Fibroblast of upper back skin (primary cell): ENCODE measurements at regions not wholly inside any gene's neighbourhood (a gene's known extent, or its start where the extent isn't known, plus 50 kb on each side); places are given as distances from the start of the nearest gene placed in this dataset.
"Not testable (repeated sequence)": the region's sequence is repeated elsewhere in the genome, so short reads cannot be mapped to it uniquely, and the experiment has no call there.

Experiments
- DNase-seq: peaks from one replicate; pipeline ENCODE4 v3.0.0-alpha.2; 2013

- no peak for DNase-seq
Observed at GRCh38 chr4:73348185-73348584, 55.9 kb upstream of the ALB start.

- DNase-seq, result no peak
Observed at GRCh38 chr4:73347497-73347896, 56.6 kb upstream of the ALB start.

DNA sequence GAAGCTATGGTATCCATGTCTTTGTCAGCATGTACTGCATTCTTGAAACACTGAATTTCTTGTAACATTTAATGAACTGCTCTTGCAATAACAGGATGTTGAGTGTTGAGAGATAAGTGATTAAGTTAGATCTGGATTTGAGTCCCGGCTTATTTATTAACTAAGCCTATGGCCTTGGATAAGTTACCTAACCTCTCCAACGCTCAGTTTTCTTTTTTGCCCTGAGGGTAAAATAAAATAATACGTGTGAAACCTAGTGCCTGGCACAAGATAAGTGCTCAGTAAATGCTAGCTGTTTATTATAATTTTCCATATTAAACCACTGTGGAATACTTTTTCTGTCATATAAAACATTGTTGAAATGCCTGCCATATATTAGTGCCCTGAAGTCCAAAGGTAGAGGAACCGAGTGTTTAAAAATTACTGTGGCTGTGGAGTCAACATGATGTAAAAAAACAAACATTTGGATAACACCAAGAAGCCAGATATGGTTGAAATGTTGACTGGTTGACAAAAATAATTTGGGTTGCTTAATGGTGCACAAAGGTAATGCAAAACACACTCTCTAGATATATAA, 58.6 kb upstream of the ALB start:
- DNase-seq, result no peak

DNA sequence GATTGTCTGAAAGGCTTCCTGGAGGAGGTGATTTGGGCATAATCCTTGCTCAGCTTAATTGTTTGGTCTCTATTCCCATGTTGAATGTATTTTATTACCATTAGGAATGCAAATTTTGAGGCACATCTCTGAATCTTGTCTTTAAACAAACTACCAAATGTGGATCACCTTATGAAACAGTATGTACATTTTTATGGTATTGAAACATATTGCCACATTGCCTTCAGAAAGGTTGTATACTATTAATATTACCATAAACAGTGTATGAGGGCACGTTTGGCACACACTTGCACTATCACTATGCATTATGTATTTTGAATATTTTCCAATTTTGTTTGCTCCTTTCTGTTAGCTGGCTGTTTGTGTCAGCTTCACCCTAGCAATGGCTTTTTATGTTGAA, 60.0 kb upstream of the ALB start:
- no peak for DNase-seq

DNA sequence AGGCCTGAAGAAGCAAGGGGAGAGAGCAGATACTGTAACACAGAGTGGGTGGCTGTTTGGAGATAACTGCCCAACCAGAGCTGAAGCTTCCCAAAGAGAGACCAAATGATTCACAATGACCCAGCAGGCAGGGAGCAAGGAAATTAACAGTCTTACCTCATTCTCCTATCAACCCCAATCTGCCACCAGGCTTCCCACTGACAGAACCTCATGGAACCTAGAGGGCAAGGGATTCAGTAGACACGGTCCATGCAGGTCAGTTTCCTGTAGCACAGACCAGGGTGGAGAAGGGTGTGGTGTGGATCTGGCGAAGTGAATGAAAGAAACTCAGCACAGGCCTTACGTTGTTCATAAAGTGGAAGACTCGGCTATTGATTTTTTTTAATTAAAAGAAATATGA, 60.7 kb upstream of the ALB start:
- DNase-seq, result no peak

- peak; percentile 53 for DNase-seq
Observed at GRCh38 chr4:73341454-73341853, 62.6 kb upstream of the ALB start.

GRCh38 chr4:73340917-73341316, 63.2 kb upstream of the ALB start:
- DNase-seq, result peak; percentile 22

DNA sequence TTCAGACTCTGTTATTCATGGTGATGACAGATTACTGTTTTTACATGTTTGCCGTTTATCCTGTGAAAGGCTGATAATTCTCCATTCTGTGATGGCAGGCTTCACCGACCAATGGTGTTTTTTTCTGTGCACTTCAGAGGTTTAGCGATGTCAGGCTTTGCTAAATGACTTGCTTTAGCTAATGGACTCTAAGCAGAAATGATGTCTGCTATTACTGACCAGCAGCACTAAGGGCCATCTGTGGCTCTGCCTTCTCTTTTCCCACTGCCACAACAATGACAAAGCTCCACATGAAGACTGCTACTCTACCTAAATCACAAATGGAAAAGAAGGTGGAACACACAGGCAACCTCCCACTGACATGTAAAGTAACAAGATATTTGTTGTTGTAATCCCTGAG, 68.4 kb upstream of the ALB start:
- no peak for DNase-seq

DNA sequence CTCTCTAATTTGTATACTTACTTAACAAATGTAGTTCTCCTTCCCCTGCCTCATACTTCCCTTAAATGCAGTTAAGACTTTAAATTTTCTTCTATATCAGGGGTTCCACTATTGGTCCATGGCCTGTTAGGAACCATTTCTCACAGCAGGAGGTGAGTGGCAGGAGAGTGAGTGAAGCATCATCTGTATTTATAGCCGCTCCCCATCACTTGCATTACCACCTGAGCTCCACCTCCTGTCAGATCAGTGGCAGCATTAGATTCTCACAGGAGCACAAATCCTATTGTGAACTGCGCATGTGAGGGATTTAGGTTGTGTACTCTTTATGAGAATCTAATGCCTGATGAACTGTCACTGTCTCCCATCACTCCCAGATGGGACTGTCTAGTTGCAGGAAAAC, 72.1 kb upstream of the ALB start:
- DNase-seq, result not testable (repeated sequence)

GRCh38 chr4:73329300-73329699, 70.7 kb upstream of the ANKRD17 start:
- DNase-seq, result no peak

DNA sequence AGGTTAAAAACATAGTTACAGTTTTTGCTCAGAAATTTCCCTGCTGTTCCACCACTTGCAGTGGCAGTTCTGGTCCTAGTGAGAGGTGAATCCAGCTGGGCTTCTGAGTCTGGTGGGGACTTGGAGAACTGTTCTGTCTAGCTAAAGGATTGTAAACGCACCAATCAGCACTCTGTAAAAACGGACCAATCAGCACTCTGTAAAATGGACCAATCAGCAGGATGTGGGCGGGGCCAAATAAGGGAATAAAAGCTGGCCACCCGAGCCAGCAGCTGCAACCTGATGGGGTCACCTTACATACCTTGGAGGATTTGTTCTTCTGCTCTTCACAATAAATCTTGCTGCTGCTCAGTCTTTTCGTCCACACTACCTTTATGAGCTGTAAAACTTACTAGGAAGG, 67.2 kb upstream of the ANKRD17 start:
- not testable (repeated sequence) for DNase-seq

DNA sequence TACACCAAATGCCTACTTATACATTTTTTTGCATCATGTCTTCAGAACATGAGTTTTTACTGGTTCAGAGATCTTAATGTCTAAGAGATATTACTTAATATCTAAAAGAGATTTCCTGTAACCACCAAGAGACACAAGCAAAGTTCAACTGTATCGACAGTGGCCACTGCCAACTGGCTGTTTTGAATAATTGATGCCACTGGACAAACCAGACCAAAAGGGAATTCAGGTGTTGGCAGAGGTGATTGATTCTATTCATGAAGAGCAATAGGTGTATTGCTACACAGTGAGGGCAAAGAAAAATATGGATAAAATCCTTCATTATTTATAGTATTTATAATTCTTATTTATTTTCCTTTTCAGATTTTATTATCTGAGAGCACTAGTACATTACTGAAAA, 58.5 kb upstream of the ANKRD17 start:
- no peak for DNase-seq

- DNase-seq, result peak; percentile 81
Observed at GRCh38 chr4:73315091-73315490, 56.5 kb upstream of the ANKRD17 start.

GRCh38 chr4:73312967-73313366, 54.4 kb upstream of the ANKRD17 start:
- DNase-seq, result no peak

- peak; percentile 40 for DNase-seq
Observed at GRCh38 chr4:73311428-73311827, 52.8 kb upstream of the ANKRD17 start.

DNA sequence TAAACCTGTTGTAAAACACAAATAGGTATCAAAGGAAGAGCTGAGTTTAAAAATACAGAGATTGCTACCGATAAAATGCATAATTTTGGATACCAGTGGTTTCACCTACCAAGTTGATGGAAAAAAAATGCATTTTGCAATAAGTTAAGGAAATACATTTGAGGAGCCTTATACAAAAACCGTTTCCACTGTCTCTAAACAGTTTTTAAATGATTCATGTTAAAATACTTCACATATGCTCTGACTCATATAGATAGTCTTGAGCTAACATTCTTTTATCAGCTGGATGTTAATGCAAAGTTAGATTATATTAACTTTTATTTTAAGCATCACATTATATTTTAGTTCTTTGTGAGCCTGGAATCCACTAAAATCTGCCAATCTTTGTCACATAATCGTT, 50.6 kb upstream of the ANKRD17 start:
- peak; percentile 77 for DNase-seq
